Activated naive CD8-positive, alpha-beta T cell treated with anti-CD3 and anti-CD28 coated beads, Interleukin-2, amount 10 ng/mL, durations not matched to agents 7 days and 5 days (primary cell): ENCODE measurements at regions not wholly inside any gene's neighbourhood (a gene's known extent, or its start where the extent isn't known, plus 50 kb on each side); places are given as distances from the start of the nearest gene placed in this dataset.
"Not testable (repeated sequence)": the region's sequence is repeated elsewhere in the genome, so short reads cannot be mapped to it uniquely, and the experiment has no call there.

Experiments
- ATAC-seq: fragments of 150-1000 bp; cut with Tn5 transposase; one replicate; pipeline ENCODE4 v1.10.0; 2021; ENCODE audit warnings: low read depth, moderate library complexity
- POLR2A ChIA-PET: fragments of 350-600 bp; sonication (Branson Sonifier 250); formaldehyde crosslinking; loops from one replicate; lab custom pipeline; 2021; ENCODE audit warnings: antibody characterized with exemption; lab: Charles Lee
- DNase-seq: peaks from one replicate; pipeline ENCODE4 v3.0.0; 2021
- H3K27ac Mint-ChIP-seq: one replicate; pipeline ENCODE4 v1.8.0; 2022; ENCODE audit warnings: mild to moderate bottlenecking, mixed read lengths
- H3K27me3 Mint-ChIP-seq: one replicate; pipeline ENCODE4 v1.8.0; 2022; ENCODE audit warnings: mild to moderate bottlenecking, moderate library complexity, mixed read lengths
- H3K36me3 Mint-ChIP-seq: one replicate; pipeline ENCODE4 v1.8.0; 2021; ENCODE audit warnings: mild to moderate bottlenecking, mixed read lengths
- H3K4me1 Mint-ChIP-seq: one replicate; pipeline ENCODE4 v1.8.0; 2021; ENCODE audit warnings: mixed read lengths
- H3K4me3 Mint-ChIP-seq: one replicate; pipeline ENCODE4 v1.8.0; 2022; ENCODE audit warnings: mild to moderate bottlenecking, moderate library complexity, mixed read lengths
- H3K9me3 Mint-ChIP-seq: one replicate; pipeline ENCODE4 v1.8.0; 2021; ENCODE audit warnings: mixed read lengths

DNA sequence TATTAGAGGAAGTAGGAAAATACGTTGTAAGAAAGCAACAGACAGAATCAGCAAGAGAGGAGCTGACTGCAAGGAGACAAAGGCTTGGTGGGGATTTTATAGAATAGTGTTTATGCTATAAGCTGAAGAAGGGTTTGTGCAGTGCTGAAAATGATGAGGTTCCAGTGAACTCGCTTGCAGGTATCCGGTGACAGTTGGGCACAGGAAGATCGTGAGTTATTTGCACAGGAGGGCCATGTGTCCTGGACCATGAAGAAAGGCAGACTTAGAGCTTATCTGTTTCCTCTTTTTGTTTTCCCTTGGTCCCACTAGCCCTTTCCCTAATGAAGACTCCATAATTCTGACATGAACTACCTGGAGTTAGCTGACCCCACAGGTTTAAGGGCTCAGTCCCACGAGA is 61.4 kb downstream of the NXNL2 start:
- DNase-seq, result no peak
- no peak for ATAC-seq
- H3K27me3 Mint-ChIP-seq, result peaks cover 31% of the 10 kb centered on the region
- POLR2A ChIA-PET, result no interaction called here
- H3K9me3 Mint-ChIP-seq, result peaks cover 1% of the 10 kb centered on the region
- H3K4me1 Mint-ChIP-seq, result peaks cover 4% of the 10 kb centered on the region
- no peaks in the 10 kb centered on the region for H3K36me3 Mint-ChIP-seq
- H3K4me3 Mint-ChIP-seq, result no peak overlapping the region
- H3K27ac Mint-ChIP-seq, result no peak overlapping the region

DNA sequence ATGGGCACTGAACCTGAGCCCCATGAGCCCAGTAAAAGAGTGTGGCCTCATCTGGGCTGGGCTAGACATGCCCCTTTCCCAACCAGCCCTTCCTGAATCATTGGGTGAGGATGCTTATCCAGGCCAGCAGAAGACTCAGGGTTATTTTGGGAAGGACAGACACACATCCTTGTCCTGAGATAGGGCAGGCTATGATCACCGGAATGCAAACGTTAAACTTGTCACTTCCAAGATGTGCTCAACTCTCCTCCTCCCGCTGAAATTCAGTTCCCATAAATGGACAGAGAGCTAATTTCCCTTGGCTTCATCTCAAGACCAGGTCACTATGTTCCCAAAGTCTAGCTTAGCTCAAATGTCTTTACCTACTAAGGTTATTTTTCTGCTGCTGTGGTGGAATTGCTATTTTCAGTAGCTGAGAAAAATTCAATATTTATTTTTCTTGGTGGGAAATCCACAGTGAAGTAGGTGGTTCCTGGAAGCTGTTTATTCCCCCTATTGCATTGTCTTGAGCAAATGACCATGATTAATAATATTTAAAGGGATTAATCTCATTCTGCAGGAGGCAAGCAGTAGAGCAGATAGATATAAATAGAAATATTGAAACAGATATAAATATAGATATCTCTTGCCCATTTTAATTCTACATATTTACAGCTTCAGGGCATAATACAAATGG is 70.0 kb downstream of the NXNL2 start:
- ATAC-seq, result no peak
- Mint-ChIP-seq H3K4me3 (no peak overlapping the region), H3K27me3 (peaks cover 19% of the 10 kb centered on the region), H3K4me1 (no peaks in the 10 kb centered on the region), H3K27ac (no peak overlapping the region), H3K9me3 (no peaks in the 10 kb centered on the region), H3K36me3 (no peaks in the 10 kb centered on the region)
- POLR2A ChIA-PET, result no interaction called here
- DNase-seq, result no peak

- Mint-ChIP-seq H3K9me3 (no peaks in the 10 kb centered on the region), H3K27me3 (peaks cover 16% of the 10 kb centered on the region), H3K4me1 (no peaks in the 10 kb centered on the region), H3K27ac (no peak overlapping the region), H3K36me3 (no peaks in the 10 kb centered on the region), H3K4me3 (no peak overlapping the region)
- ATAC-seq (no peak), DNase-seq (no peak)
- POLR2A ChIA-PET, result no interaction called here
Measured at GRCh38 chr9:88605512-88606362, 70.8 kb downstream of the NXNL2 start.

DNA sequence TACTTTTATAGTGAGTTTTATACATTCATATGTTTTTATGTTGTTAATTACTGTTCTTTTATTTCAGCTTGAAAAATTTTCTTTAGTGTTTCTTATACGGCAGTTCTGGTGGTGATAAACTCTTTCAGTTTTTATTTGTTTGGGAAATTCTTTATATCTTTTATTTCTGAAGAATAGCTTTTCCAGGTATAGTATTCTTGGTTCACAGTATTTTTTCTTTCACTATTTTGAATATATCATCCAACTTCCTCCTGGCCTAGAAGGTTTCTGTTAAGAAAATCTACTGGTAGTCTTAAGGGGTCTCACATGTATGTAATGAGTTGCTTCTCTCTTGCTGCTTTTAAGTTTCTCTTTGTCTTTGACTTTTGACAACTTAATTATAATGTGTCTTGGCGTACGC is 79.4 kb downstream of the NXNL2 start:
- DNase-seq (no peak), ATAC-seq (no peak)
- POLR2A ChIA-PET, result no interaction called here
- no peaks in the 10 kb centered on the region for H3K36me3 Mint-ChIP-seq
- no peak overlapping the region for H3K4me3 Mint-ChIP-seq
- no peaks in the 10 kb centered on the region for H3K4me1 Mint-ChIP-seq
- H3K27me3 Mint-ChIP-seq, result peaks cover 7% of the 10 kb centered on the region
- peaks cover 16% of the 10 kb centered on the region for H3K9me3 Mint-ChIP-seq
- no peak overlapping the region for H3K27ac Mint-ChIP-seq

GRCh38 chr9:88623698-88624097 is 88.7 kb downstream of the NXNL2 start:
- Mint-ChIP-seq H3K27ac (no peak overlapping the region), H3K4me3 (no peak overlapping the region)
- POLR2A ChIA-PET, result no interaction called here

GRCh38 chr9:88628114-88628513 is 93.1 kb downstream of the NXNL2 start:
- Mint-ChIP-seq H3K27ac (no peak overlapping the region), H3K4me1 (no peaks in the 10 kb centered on the region), H3K4me3 (no peak overlapping the region), H3K27me3 (peaks cover 7% of the 10 kb centered on the region), H3K9me3 (no peaks in the 10 kb centered on the region), H3K36me3 (no peaks in the 10 kb centered on the region)
- POLR2A ChIA-PET, result no interaction called here
- no peak for DNase-seq
- ATAC-seq, result no peak

More at GRCh38 chr9:88623698-88624097, 88.7 kb downstream of the NXNL2 start:
- no peaks in the 10 kb centered on the region for H3K4me1 Mint-ChIP-seq
- H3K27me3 Mint-ChIP-seq, result peaks cover 2% of the 10 kb centered on the region
- DNase-seq, result no peak
- no peak for ATAC-seq
- no peaks in the 10 kb centered on the region for H3K36me3 Mint-ChIP-seq
- no peaks in the 10 kb centered on the region for H3K9me3 Mint-ChIP-seq

GRCh38 chr9:88628811-88629210 is 93.8 kb downstream of the NXNL2 start:
- H3K27me3 Mint-ChIP-seq, result peaks cover 9% of the 10 kb centered on the region
- no peaks in the 10 kb centered on the region for H3K36me3 Mint-ChIP-seq
- POLR2A ChIA-PET, result no interaction called here
- H3K4me1 Mint-ChIP-seq, result no peaks in the 10 kb centered on the region
- ATAC-seq, result no peak
- no peak overlapping the region for H3K27ac Mint-ChIP-seq
- peaks cover 2% of the 10 kb centered on the region for H3K9me3 Mint-ChIP-seq
- H3K4me3 Mint-ChIP-seq, result no peak overlapping the region
- DNase-seq, result no peak

GRCh38 chr9:88630574-88630973 is 95.6 kb downstream of the NXNL2 start:
- H3K4me3 Mint-ChIP-seq, result not testable (repeated sequence)

DNA sequence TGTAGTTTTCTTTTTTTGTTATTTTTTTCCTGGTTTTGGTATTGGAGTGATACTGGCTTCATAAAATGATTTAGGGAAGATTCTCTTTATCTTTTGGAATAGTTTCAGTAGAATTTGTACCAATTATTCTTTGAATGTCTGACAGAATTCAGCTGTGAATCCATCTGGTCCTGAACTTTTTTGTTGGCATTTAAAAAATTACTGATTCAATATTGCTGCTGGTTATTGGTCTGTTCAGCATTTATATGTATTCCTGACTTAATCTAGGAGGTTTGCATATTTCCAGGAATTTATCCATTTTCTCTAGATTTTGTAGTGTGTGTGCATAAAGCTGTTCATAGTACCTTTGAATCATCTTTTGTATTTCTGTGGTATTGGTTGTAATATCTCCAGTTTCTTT is 100.2 kb downstream of the NXNL2 start:
- no peak for DNase-seq
- Mint-ChIP-seq H3K9me3 (peaks cover 7% of the 10 kb centered on the region), H3K27ac (no peak overlapping the region), H3K36me3 (no peaks in the 10 kb centered on the region), H3K27me3 (peaks cover 16% of the 10 kb centered on the region), H3K4me3 (no peak overlapping the region), H3K4me1 (no peaks in the 10 kb centered on the region)
- POLR2A ChIA-PET, result no interaction called here
- no peak for ATAC-seq

More at GRCh38 chr9:88630574-88630973, 95.6 kb downstream of the NXNL2 start:
- H3K9me3 Mint-ChIP-seq, ATAC-seq, DNase-seq, H3K27ac Mint-ChIP-seq, POLR2A ChIA-PET, H3K36me3 Mint-ChIP-seq, H3K4me1 Mint-ChIP-seq: not testable (repeated sequence)
- peaks cover 11% of the 10 kb centered on the region for H3K27me3 Mint-ChIP-seq

GRCh38 chr9:88641456-88642240 is 106.7 kb downstream of the NXNL2 start:
- no peak for ATAC-seq
- no peak for DNase-seq
- no peaks in the 10 kb centered on the region for H3K36me3 Mint-ChIP-seq
- H3K4me1 Mint-ChIP-seq, result no peaks in the 10 kb centered on the region
- POLR2A ChIA-PET, result no interaction called here
- H3K27me3 Mint-ChIP-seq, result peaks cover 5% of the 10 kb centered on the region
- H3K4me3 Mint-ChIP-seq, result no peak overlapping the region
- H3K9me3 Mint-ChIP-seq, result peaks cover 5% of the 10 kb centered on the region
- H3K27ac Mint-ChIP-seq, result no peak overlapping the region

- ATAC-seq, result no peak
- Mint-ChIP-seq H3K4me1 (no peaks in the 10 kb centered on the region), H3K27me3 (peaks cover 5% of the 10 kb centered on the region)
Measured at GRCh38 chr9:88642336-88642735, 107.4 kb downstream of the NXNL2 start.

GRCh38 chr9:88643931-88644330 is 109.0 kb downstream of the NXNL2 start:
- ATAC-seq (no peak), DNase-seq (no peak)
- H3K4me3 Mint-ChIP-seq, result no peak overlapping the region
- H3K4me1 Mint-ChIP-seq, result no peaks in the 10 kb centered on the region
- POLR2A ChIA-PET, result no interaction called here
- no peak overlapping the region for H3K27ac Mint-ChIP-seq
- no peaks in the 10 kb centered on the region for H3K9me3 Mint-ChIP-seq
- no peaks in the 10 kb centered on the region for H3K27me3 Mint-ChIP-seq
- no peaks in the 10 kb centered on the region for H3K36me3 Mint-ChIP-seq

More at GRCh38 chr9:88642336-88642735, 107.4 kb downstream of the NXNL2 start:
- Mint-ChIP-seq H3K9me3 (peaks cover 3% of the 10 kb centered on the region), H3K36me3 (no peaks in the 10 kb centered on the region), H3K27ac (no peak overlapping the region), H3K4me3 (no peak overlapping the region)
- DNase-seq, result no peak
- POLR2A ChIA-PET, result no interaction called here

DNA sequence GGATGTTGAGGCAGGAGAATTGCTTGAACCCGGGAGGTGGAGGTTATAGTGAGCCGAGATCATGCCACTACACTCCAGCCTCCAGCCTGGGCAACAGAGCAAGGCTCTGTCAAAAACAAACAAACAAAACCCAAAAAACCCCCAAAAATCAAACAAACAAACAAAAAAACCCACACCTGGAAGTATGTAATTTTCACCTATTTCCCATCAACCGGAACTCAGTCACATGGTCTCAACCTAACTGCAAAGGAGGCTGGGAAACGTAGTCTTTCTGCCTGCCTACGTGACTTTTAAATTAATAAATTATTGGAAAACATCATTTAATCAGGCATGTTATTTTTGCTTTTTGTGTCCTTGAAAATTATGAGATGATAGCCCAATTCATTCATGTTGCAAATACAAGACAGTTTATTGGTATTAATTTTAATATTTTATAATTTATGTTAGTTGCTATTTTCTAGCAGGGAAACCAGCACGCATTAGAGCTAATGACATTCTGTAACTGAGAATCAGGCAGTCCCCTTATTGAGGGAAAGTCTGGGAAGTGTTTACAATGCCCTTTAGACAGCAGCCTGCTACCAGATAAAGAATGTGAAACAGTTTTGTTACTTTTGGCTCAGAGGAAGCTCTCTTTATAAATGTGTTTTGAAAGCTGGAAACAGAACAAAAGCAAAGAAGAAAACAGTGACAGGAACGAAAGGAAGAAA is 110.3 kb downstream of the NXNL2 start:
- ATAC-seq (no peak), DNase-seq (no peak)
- H3K36me3 Mint-ChIP-seq, result no peaks in the 10 kb centered on the region
- POLR2A ChIA-PET, result no interaction called here
- no peaks in the 10 kb centered on the region for H3K4me1 Mint-ChIP-seq
- peaks cover 2% of the 10 kb centered on the region for H3K27me3 Mint-ChIP-seq
- no peak overlapping the region for H3K4me3 Mint-ChIP-seq
- H3K9me3 Mint-ChIP-seq, result no peaks in the 10 kb centered on the region
- H3K27ac Mint-ChIP-seq, result no peak overlapping the region
